ENCODE measurements at regions not wholly inside any gene's neighbourhood (a gene's known extent, or its start where the extent isn't known, plus 50 kb on each side); places are given as distances from the start of the nearest gene placed in this dataset.

- H3K9me3 ChIP-seq (ENCODE audit: control insufficient read depth in 1 of 2, insufficient read depth in 1 of 2, low read length in 2 of 2): peaks cover 0 to 15% of the 10 kb centered on the region in 2 experiments
- ChIA-PET POLR2A (no interaction called here), CTCF (no interaction called here)
- Mint-ChIP-seq H3K4me1 (ENCODE audit: low read depth) (no peaks in the 10 kb centered on the region), H3K4me3 (no peak overlapping the region), H3K27me3 (no peaks in the 10 kb centered on the region), H3K36me3 (ENCODE audit: low read depth) (no peaks in the 10 kb centered on the region), H3K27ac (no peak overlapping the region), H3K9me3 (no peaks in the 10 kb centered on the region)
- no peaks in the 10 kb centered on the region for H3K27me3 ChIP-seq (ENCODE audit: control insufficient read depth in 1 of 2, insufficient read depth in 2 of 2, low read length in 2 of 2)
- DNase-seq (no peak), ATAC-seq (ENCODE audit: poor library complexity) (no peak)
- H3K4me3 ChIP-seq (ENCODE audit: low read length): no peak overlapping the region
- TF ChIP-seq, protein P1, sequence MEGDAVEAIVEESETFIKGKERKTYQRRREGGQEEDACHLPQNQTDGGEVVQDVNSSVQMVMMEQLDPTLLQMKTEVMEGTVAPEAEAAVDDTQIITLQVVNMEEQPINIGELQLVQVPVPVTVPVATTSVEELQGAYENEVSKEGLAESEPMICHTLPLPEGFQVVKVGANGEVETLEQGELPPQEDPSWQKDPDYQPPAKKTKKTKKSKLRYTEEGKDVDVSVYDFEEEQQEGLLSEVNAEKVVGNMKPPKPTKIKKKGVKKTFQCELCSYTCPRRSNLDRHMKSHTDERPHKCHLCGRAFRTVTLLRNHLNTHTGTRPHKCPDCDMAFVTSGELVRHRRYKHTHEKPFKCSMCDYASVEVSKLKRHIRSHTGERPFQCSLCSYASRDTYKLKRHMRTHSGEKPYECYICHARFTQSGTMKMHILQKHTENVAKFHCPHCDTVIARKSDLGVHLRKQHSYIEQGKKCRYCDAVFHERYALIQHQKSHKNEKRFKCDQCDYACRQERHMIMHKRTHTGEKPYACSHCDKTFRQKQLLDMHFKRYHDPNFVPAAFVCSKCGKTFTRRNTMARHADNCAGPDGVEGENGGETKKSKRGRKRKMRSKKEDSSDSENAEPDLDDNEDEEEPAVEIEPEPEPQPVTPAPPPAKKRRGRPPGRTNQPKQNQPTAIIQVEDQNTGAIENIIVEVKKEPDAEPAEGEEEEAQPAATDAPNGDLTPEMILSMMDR (IDR thresholded peaks at IDR 0.05): no peak
- H3K36me3 ChIP-seq (ENCODE audit: insufficient read depth, low read length): no peaks in the 10 kb centered on the region
- intact Hi-C loops (cut with DNase I, micrococcal nuclease): no loop called here
- no peak overlapping the region for H3K27ac ChIP-seq (ENCODE audit: low read depth in 1 of 2, low read length in 2 of 2)
- H3K4me1 ChIP-seq (ENCODE audit: insufficient read depth, low read length): no peaks in the 10 kb centered on the region
These were observed 634.0 kb upstream of the SEMA3D start for GRCh38 chr7:85820702-85821443.

DNA sequence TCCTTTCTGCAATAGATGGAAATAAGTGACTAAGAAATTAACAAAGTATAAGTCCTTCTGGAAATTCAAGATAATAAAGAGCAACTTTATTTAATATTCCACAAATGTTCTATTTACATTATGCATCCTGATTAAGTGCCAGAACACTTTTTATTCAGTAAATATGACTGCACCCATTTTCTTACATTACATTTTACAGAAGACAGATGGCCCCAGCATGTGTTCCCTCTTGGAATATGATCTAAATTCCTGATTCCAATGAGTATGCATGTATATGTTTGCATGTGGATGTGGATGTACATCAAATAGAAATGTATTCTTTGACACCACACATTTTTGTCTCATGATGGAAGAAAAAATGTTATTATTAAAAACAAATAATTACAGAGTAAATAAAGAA is 628.7 kb upstream of the SEMA3D start:
- H3K9me3 Mint-ChIP-seq: no peaks in the 10 kb centered on the region
- no peak overlapping the region for H3K27ac Mint-ChIP-seq
- Histone ChIP-seq H3K27me3 (ENCODE audit: control insufficient read depth in 1 of 2, insufficient read depth in 2 of 2, low read length in 2 of 2) (no peaks in the 10 kb centered on the region), H3K4me1 (ENCODE audit: insufficient read depth, low read length) (no peaks in the 10 kb centered on the region), H3K9me3 (ENCODE audit: control insufficient read depth in 1 of 2, insufficient read depth in 1 of 2, low read length in 2 of 2) (peaks cover 0 to under 1% of the 10 kb centered on the region in 2 experiments), H3K27ac (ENCODE audit: low read depth in 1 of 2, low read length in 2 of 2) (no peak overlapping the region), H3K36me3 (ENCODE audit: insufficient read depth, low read length) (no peaks in the 10 kb centered on the region), H3K4me3 (ENCODE audit: low read length) (no peak overlapping the region)
- ChIA-PET CTCF (no interaction called here), POLR2A (no interaction called here)
- TF ChIP-seq, protein P1 (IDR thresholded peaks at IDR 0.05): no peak
- no peaks in the 10 kb centered on the region for H3K36me3 Mint-ChIP-seq (ENCODE audit: low read depth)
- ATAC-seq (ENCODE audit: poor library complexity): no peak
- no peaks in the 10 kb centered on the region for H3K4me1 Mint-ChIP-seq (ENCODE audit: low read depth)
- H3K4me3 Mint-ChIP-seq: no peak overlapping the region
- H3K27me3 Mint-ChIP-seq: no peaks in the 10 kb centered on the region
- no peak for DNase-seq
- intact Hi-C loops (cut with DNase I, micrococcal nuclease): no loop called here

GRCh38 chr7:85806321-85806720 is 619.5 kb upstream of the SEMA3D start:
- H3K4me1 Mint-ChIP-seq (ENCODE audit: low read depth): no peaks in the 10 kb centered on the region
- no peak overlapping the region for H3K27ac ChIP-seq (ENCODE audit: low read depth in 1 of 2, low read length in 2 of 2)
- no peaks in the 10 kb centered on the region for H3K36me3 Mint-ChIP-seq (ENCODE audit: low read depth)
- TF ChIP-seq, protein P1 (IDR thresholded peaks at IDR 0.05): no peak
- H3K4me1 ChIP-seq (ENCODE audit: insufficient read depth, low read length): no peaks in the 10 kb centered on the region
- no peak overlapping the region for H3K4me3 Mint-ChIP-seq
- CTCF ChIA-PET: no interaction called here
- no peak overlapping the region for H3K4me3 ChIP-seq (ENCODE audit: low read length)
- H3K27ac Mint-ChIP-seq: no peak overlapping the region
- ATAC-seq (ENCODE audit: poor library complexity): no peak
- H3K27me3 Mint-ChIP-seq: no peaks in the 10 kb centered on the region
- no peaks in the 10 kb centered on the region for H3K27me3 ChIP-seq (ENCODE audit: control insufficient read depth in 1 of 2, insufficient read depth in 2 of 2, low read length in 2 of 2)
- H3K9me3 Mint-ChIP-seq: no peaks in the 10 kb centered on the region
- POLR2A ChIA-PET: no interaction called here
- no peak for DNase-seq
- H3K9me3 ChIP-seq (ENCODE audit: control insufficient read depth in 1 of 2, insufficient read depth in 1 of 2, low read length in 2 of 2): peaks cover 0 to 4% of the 10 kb centered on the region in 2 experiments
- intact Hi-C loops (cut with DNase I, micrococcal nuclease): no loop called here
- no peaks in the 10 kb centered on the region for H3K36me3 ChIP-seq (ENCODE audit: insufficient read depth, low read length)

All from CD4-positive, alpha-beta T cell (primary cell).